ENCODE measurements at regions not wholly inside any gene's neighbourhood (a gene's known extent, or its start where the extent isn't known, plus 50 kb on each side); places are given as distances from the start of the nearest gene placed in this dataset.
"Not testable (repeated sequence)": the region's sequence is repeated elsewhere in the genome, so short reads cannot be mapped to it uniquely, and the experiment has no call there.

GRCh38 chr10:87300163-87300562 is 57.4 kb upstream of the NUTM2D start:
- H3K9me3 ChIP-seq; intact Hi-C loops (cut with DNase I); H3K36me3 ChIP-seq; H3K4me3 ChIP-seq; H3K27me3 ChIP-seq; H3K27ac ChIP-seq; H3K4me1 ChIP-seq; DNase-seq (ENCODE audit: low spot score in 2 of 2): not testable (repeated sequence)

GRCh38 chr10:87301466-87302115 is 56.0 kb upstream of the NUTM2D start:
- H3K9me3 ChIP-seq; H3K4me1 ChIP-seq; H3K36me3 ChIP-seq; H3K27ac ChIP-seq; H3K4me3 ChIP-seq; intact Hi-C loops (cut with DNase I); H3K27me3 ChIP-seq: not testable (repeated sequence)
- TF ChIP-seq CTCF (IDR thresholded peaks at IDR 0.05) = peak in 2 of 3 experiments; percentile 23 to 31
- DNase-seq (ENCODE audit: low spot score in 2 of 2) = peak in 1 of 2 donors; percentile 73

GRCh38 chr10:87302132-87302531 is 55.4 kb upstream of the NUTM2D start:
- H3K9me3 ChIP-seq; H3K4me3 ChIP-seq; H3K4me1 ChIP-seq; DNase-seq (ENCODE audit: low spot score in 2 of 2); H3K27ac ChIP-seq; intact Hi-C loops (cut with DNase I); H3K36me3 ChIP-seq; H3K27me3 ChIP-seq: not testable (repeated sequence)

GRCh38 chr10:87303707-87304106 is 53.8 kb upstream of the NUTM2D start:
- H3K9me3 ChIP-seq; DNase-seq (ENCODE audit: low spot score in 2 of 2); H3K4me1 ChIP-seq; intact Hi-C loops (cut with DNase I); H3K4me3 ChIP-seq; H3K27me3 ChIP-seq; H3K36me3 ChIP-seq; H3K27ac ChIP-seq: not testable (repeated sequence)

- DNase-seq (ENCODE audit: low spot score in 2 of 2); H3K9me3 ChIP-seq; H3K4me1 ChIP-seq; H3K27ac ChIP-seq; H3K4me3 ChIP-seq; intact Hi-C loops (cut with DNase I); H3K27me3 ChIP-seq; H3K36me3 ChIP-seq: not testable (repeated sequence)
Measured at GRCh38 chr10:87306681-87307080, 50.9 kb upstream of the NUTM2D start.
